IMR-90 (cell line): ENCODE measurements at regions not wholly inside any gene's neighbourhood (a gene's known extent, or its start where the extent isn't known, plus 50 kb on each side); places are given as distances from the start of the nearest gene placed in this dataset.

Experiments used
- ATAC-seq: fragments of 200-7000 bp; cut with Tn5 transposase; 2 replicates; pipeline ENCODE4 v1.9.1; 2020; ENCODE audit warnings: low read depth, mild to moderate bottlenecking, moderate library complexity
- BruUV-seq: library from RNA; stranded (reverse); fragments of 400-500 nt; replicated peaks from 2 replicates; lab custom pipeline; 2021; lab: Mats Ljungman, UMichigan
- CTCF ChIA-PET: fragments of 300-600 bp; formaldehyde crosslinking; extraction: SDS; loops from one replicate; lab custom pipeline; 2021; ENCODE audit warnings: antibody characterized with exemption; lab: Yijun Ruan, JAX
- POLR2A ChIA-PET: fragments of 300-600 bp; sonication (Branson Sonifier 250); formaldehyde crosslinking; loops from one replicate; lab custom pipeline; 2022; ENCODE audit warnings: antibody characterized with exemption; ENCODE audit not compliant: unreplicated experiment; lab: Charles Lee
- DNase-seq: peaks from one replicate; pipeline ENCODE4 v3.0.0; 2013
- H2AFZ ChIP-seq: replicated peaks from 2 replicates; pipeline ENCODE3; 2013; ENCODE audit warnings: low read length, mild to moderate bottlenecking; ENCODE audit not compliant: poor library complexity
- H2AK5ac ChIP-seq: 2 replicates; pipeline ENCODE4 v1.6.1; 2013; ENCODE audit warnings: low read depth, low read length, inconsistent platforms
- H2AK9ac ChIP-seq: replicated peaks from 2 replicates; pipeline ENCODE3; 2013; ENCODE audit warnings: mild to moderate bottlenecking, low read depth, low read length, moderate library complexity; ENCODE audit not compliant: poor library complexity
- H2BK120ac ChIP-seq: 2 replicates; pipeline ENCODE4 v1.6.1; 2013; ENCODE audit warnings: low read depth, low read length, inconsistent platforms
- H2BK15ac ChIP-seq: 3 replicates; pipeline ENCODE4 v1.6.1; 2013; ENCODE audit warnings: low read depth, low read length, inconsistent platforms
- H2BK20ac ChIP-seq: 2 replicates; pipeline ENCODE4 v1.6.1; 2013; ENCODE audit warnings: low read depth, mild to moderate bottlenecking, inconsistent platforms, low read length, moderate library complexity
- H2BK5ac ChIP-seq: 2 replicates; pipeline ENCODE4 v1.6.1; 2013; ENCODE audit warnings: mild to moderate bottlenecking, low read depth, low read length, inconsistent platforms; ENCODE audit not compliant: poor library complexity, severe bottlenecking
- H3K14ac ChIP-seq: replicated peaks from 2 replicates; pipeline ENCODE4 v1.6.1; 2013; ENCODE audit warnings: low read depth, low read length, inconsistent platforms
- H3K18ac ChIP-seq: 2 replicates; pipeline ENCODE4 v1.6.1; 2013; ENCODE audit warnings: low read depth, low read length, control low read depth
- H3K23ac ChIP-seq: 2 replicates; pipeline ENCODE4 v1.6.1; 2013; ENCODE audit warnings: low read depth, low read length, inconsistent platforms
- H3K27ac ChIP-seq: 2 replicates; pipeline ENCODE4 v1.5.1; 2013; ENCODE audit warnings: mild to moderate bottlenecking, control low read depth, low read length; ENCODE audit not compliant: insufficient read depth
- H3K27me3 ChIP-seq: 2 replicates; pipeline ENCODE4 v1.6.1; 2013; ENCODE audit warnings: low read length; ENCODE audit not compliant: control insufficient read depth, insufficient read depth
- H3K36me3 ChIP-seq: 2 replicates; pipeline ENCODE4 v1.6.1; 2013; ENCODE audit warnings: low read length, mixed read lengths; ENCODE audit not compliant: control insufficient read depth, insufficient read depth
- H3K4ac ChIP-seq: 2 replicates; pipeline ENCODE4 v1.6.1; 2013; ENCODE audit warnings: low read depth, low read length, inconsistent platforms
- H3K4me1 ChIP-seq: 2 replicates; pipeline ENCODE4 v1.6.1; 2013; ENCODE audit warnings: low read length, mixed read lengths; ENCODE audit not compliant: control insufficient read depth, insufficient read depth
- H3K4me2 ChIP-seq: 2 replicates; pipeline ENCODE4 v1.6.1; 2013; ENCODE audit warnings: low read depth, mild to moderate bottlenecking, control low read depth, low read length, moderate library complexity
- H3K4me3 ChIP-seq: 2 replicates; pipeline ENCODE4 v1.5.1; 2013; ENCODE audit warnings: low read depth, mild to moderate bottlenecking, control low read depth, low read length, moderate library complexity; ENCODE audit not compliant: insufficient read depth
- H3K56ac ChIP-seq: 2 replicates; pipeline ENCODE4 v1.6.1; 2013; ENCODE audit warnings: low read length, inconsistent platforms; ENCODE audit not compliant: insufficient read depth; ENCODE audit errors: extremely low read depth
- H3K79me1 ChIP-seq, 2 experiments: 2 replicates each; pipeline ENCODE4 v1.6.1; 2013; ENCODE audit warnings: low read length in 2 of 2, inconsistent platforms in 1 of 2, low read depth in 1 of 2
- H3K9ac ChIP-seq: 2 replicates; pipeline ENCODE4 v1.6.1; 2013; ENCODE audit warnings: low read depth, low read length, control low read depth
- H3K9me1 ChIP-seq: 2 replicates; pipeline ENCODE4 v1.6.1; 2013; ENCODE audit warnings: low read length, inconsistent platforms; ENCODE audit not compliant: insufficient read depth
- H3K9me3 ChIP-seq: 2 replicates; pipeline ENCODE4 v1.6.1; 2013; ENCODE audit warnings: low read length; ENCODE audit not compliant: control insufficient read depth, insufficient read depth
- H4K20me1 ChIP-seq: 2 replicates; pipeline ENCODE4 v1.6.1; 2013; ENCODE audit warnings: low read length, inconsistent platforms; ENCODE audit not compliant: insufficient read depth
- H4K5ac ChIP-seq: 2 replicates; pipeline ENCODE4 v1.6.1; 2013; ENCODE audit warnings: mild to moderate bottlenecking, low read depth, low read length, control low read depth
- H4K8ac ChIP-seq, 2 experiments: 2 replicates each; pipeline ENCODE4 v1.6.1; 2013; ENCODE audit warnings: low read depth in 2 of 2, low read length in 2 of 2, control low read depth in 1 of 2, inconsistent platforms in 1 of 2
- H4K91ac ChIP-seq: 2 replicates; pipeline ENCODE4 v1.6.1; 2013; ENCODE audit warnings: low read depth, low read length, inconsistent platforms; ENCODE audit not compliant: insufficient read depth
- MAFK ChIP-seq: IDR thresholded peaks from 2 replicates; pipeline ENCODE4 v1.6.1; 2012; ENCODE audit warnings: low read depth, low read length, improper control_type of control experiment
- MAZ ChIP-seq: IDR thresholded peaks from 2 replicates; pipeline ENCODE4 v1.6.1; 2012; ENCODE audit warnings: low read depth, mild to moderate bottlenecking, low read length, improper control_type of control experiment, moderate library complexity, borderline replicate concordance
- RCOR1 ChIP-seq: IDR thresholded peaks from 2 replicates; pipeline ENCODE4 v1.6.1; 2012; ENCODE audit warnings: mild to moderate bottlenecking, low read length, improper control_type of control experiment; ENCODE audit not compliant: insufficient replicate concordance
- SMC3 ChIP-seq: fragments of 150-350 bp; IDR thresholded peaks from 2 replicates; pipeline ENCODE4 v1.6.1; 2016; ENCODE audit warnings: low read depth, mild to moderate bottlenecking, antibody characterized with exemption, low read length, moderate library complexity
- WGBS, 2 experiments: methylation state at CpG; one replicate each; pipeline versions ENCODE4 v1.1.5 to v1.1.7; 2013; ENCODE audit warnings: missing lambda C conversion rate in 2 of 2; ENCODE audit not compliant: insufficient read length in 1 of 2; ENCODE audit errors: extremely low coverage in 2 of 2; 5-methylcytosine and 5-hydroxymethylcytosine counted together
- dilution Hi-C: fragments of 300-500 bp; cut with HindIII; formaldehyde crosslinking; loops from one replicate; pipeline ENCODE4 v1.14.3; 2018; ENCODE audit warnings: low sequenced_read_pairs; ENCODE audit not compliant: unreplicated experiment
- in situ Hi-C: fragments of 300-500 bp; cut with MboI; formaldehyde crosslinking; loops from 3 replicates; pipeline ENCODE4 v1.14.3; 2019; ENCODE audit warnings: low sequenced_read_pairs, inconsistent platforms, mixed read lengths
- intact Hi-C: fragments of 100-400 bp; cut with micrococcal nuclease; formaldehyde crosslinking; loops from 2 replicates; pipeline ENCODE4 v1.10.0; 2022

DNA sequence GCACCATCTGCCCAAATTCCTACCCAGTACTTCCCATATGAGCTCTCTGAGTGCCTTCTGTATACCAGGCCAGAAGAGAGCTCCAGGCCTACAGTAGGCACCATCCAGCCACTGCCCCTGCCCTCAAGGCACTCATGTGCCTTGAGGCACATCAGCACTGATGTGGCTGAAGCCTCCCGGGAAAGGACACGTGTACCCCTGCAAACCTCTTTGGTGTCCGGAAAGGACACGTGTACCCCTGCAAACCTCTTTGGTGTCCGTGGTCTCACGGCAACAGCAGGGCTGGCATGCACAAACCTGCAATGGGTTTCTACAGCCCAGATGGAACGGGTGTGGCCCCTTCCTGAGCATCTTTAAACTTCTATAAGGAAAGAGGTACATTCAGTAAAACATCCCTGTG, 209.4 kb upstream of the IGF1R start:
- Histone ChIP-seq H3K9me3 (no peaks in the 10 kb centered on the region), H2BK15ac (no peak overlapping the region), H2AK5ac (no peak overlapping the region), H3K27me3 (peaks cover 12% of the 10 kb centered on the region), H4K5ac (no peak overlapping the region), H3K4me2 (no peak overlapping the region), H3K4me3 (no peak overlapping the region), H2AFZ (no peak overlapping the region), H2BK120ac (no peak overlapping the region), H3K9ac (no peak overlapping the region), H3K14ac (no peak overlapping the region), H3K27ac (no peak overlapping the region), H4K91ac (no peak overlapping the region), H3K36me3 (no peaks in the 10 kb centered on the region), H3K4ac (no peak overlapping the region), H3K79me1 (no peaks in the 10 kb centered on the region), H4K8ac (no peak overlapping the region), H3K4me1 (no peaks in the 10 kb centered on the region), H3K23ac (no peak overlapping the region), H2AK9ac (no peak overlapping the region), H3K9me1 (no peaks in the 10 kb centered on the region), H3K56ac (no peak overlapping the region), H2BK5ac (no peak overlapping the region), H2BK20ac (no peak overlapping the region), H4K20me1 (no peaks in the 10 kb centered on the region), H3K18ac (no peak overlapping the region)
- intact Hi-C loops (no loop called here), dilution Hi-C loops (no loop called here), in situ Hi-C loops (loop anchor here (25.0 kb wide), 1 partner anchor 773 kb away; no protein-coding TSS in a partner anchor)
- no TSS peak for BruUV-seq
- CTCF ChIA-PET: no interaction called here
- TF ChIP-seq MAZ (no peak), MAFK (no peak), RCOR1 (no peak), SMC3 (no peak)
- POLR2A ChIA-PET: no interaction called here
- WGBS, 2 experiments: 76% methylated on average over 3 of the region's 7 CpGs; no CpG with 5 or more reads in 1 of the 2 experiments
- ATAC-seq: no peak
- DNase-seq: no peak
